BJ (cell line): ENCODE measurements at regions not wholly inside any gene's neighbourhood (a gene's known extent, or its start where the extent isn't known, plus 50 kb on each side); places are given as distances from the start of the nearest gene placed in this dataset.

Experiments used
- CTCF ChIA-PET: fragments of 350-600 bp; formaldehyde crosslinking; extraction: SDS; loops from one replicate; lab custom pipeline; 2021; ENCODE audit warnings: antibody characterized with exemption, inconsistent platforms; lab: Yijun Ruan, JAX
- POLR2A ChIA-PET: fragments of 300-600 bp; sonication (Branson Sonifier 250); formaldehyde crosslinking; extraction: SDS; loops from one replicate; lab custom pipeline; 2021; ENCODE audit warnings: antibody characterized with exemption; lab: Charles Lee
- DNase-seq: peaks from one replicate; pipeline ENCODE4 v3.0.0-alpha.2; 2011; ENCODE audit warnings: low read depth
- H3K27me3 ChIP-seq: 2 replicates; pipeline ENCODE4 v1.6.0; 2011; ENCODE audit warnings: low read length; ENCODE audit not compliant: control insufficient read depth, insufficient read depth
- H3K36me3 ChIP-seq: 2 replicates; pipeline ENCODE4 v1.5.1; 2011; ENCODE audit warnings: low read length; ENCODE audit not compliant: control insufficient read depth, insufficient read depth
- H3K4me3 ChIP-seq: 2 replicates; pipeline ENCODE4 v1.5.1; 2011; ENCODE audit warnings: low read depth, mild to moderate bottlenecking, control low read depth, low read length
- TF ChIP-seq, protein P1 (sequence below): IDR thresholded peaks from 2 replicates; pipeline ENCODE4 v1.5.1; 2011; ENCODE audit warnings: low read depth, mild to moderate bottlenecking, control low read depth, inconsistent platforms, low read length, moderate library complexity; ENCODE audit not compliant: insufficient read depth

GRCh38 chr17:52938623-52939230 lies 780.2 kb upstream of the CA10 start:
- DNase-seq: no peak
- Histone ChIP-seq H3K27me3 (no peaks in the 10 kb centered on the region), H3K4me3 (no peak overlapping the region), H3K36me3 (no peaks in the 10 kb centered on the region)
- CTCF ChIA-PET: interaction anchor here (0.7 kb wide), 1 partner anchor 33 kb away, joined by 3 read pairs; no protein-coding TSS in a partner anchor
- POLR2A ChIA-PET: no interaction called here
- TF ChIP-seq, protein P1, sequence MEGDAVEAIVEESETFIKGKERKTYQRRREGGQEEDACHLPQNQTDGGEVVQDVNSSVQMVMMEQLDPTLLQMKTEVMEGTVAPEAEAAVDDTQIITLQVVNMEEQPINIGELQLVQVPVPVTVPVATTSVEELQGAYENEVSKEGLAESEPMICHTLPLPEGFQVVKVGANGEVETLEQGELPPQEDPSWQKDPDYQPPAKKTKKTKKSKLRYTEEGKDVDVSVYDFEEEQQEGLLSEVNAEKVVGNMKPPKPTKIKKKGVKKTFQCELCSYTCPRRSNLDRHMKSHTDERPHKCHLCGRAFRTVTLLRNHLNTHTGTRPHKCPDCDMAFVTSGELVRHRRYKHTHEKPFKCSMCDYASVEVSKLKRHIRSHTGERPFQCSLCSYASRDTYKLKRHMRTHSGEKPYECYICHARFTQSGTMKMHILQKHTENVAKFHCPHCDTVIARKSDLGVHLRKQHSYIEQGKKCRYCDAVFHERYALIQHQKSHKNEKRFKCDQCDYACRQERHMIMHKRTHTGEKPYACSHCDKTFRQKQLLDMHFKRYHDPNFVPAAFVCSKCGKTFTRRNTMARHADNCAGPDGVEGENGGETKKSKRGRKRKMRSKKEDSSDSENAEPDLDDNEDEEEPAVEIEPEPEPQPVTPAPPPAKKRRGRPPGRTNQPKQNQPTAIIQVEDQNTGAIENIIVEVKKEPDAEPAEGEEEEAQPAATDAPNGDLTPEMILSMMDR: no peak

- Histone ChIP-seq H3K4me3 (no peak overlapping the region), H3K36me3 (no peaks in the 10 kb centered on the region), H3K27me3 (no peaks in the 10 kb centered on the region)
- TF ChIP-seq, protein P1: no peak
- POLR2A ChIA-PET: no interaction called here
- CTCF ChIA-PET: no interaction called here
- DNase-seq: no peak
Measured at GRCh38 chr17:52930581-52930980, 772.1 kb upstream of the CA10 start.

GRCh38 chr17:52930145-52930544 lies 771.6 kb upstream of the CA10 start:
- ChIA-PET POLR2A (no interaction called here), CTCF (no interaction called here)
- DNase-seq: no peak

DNA sequence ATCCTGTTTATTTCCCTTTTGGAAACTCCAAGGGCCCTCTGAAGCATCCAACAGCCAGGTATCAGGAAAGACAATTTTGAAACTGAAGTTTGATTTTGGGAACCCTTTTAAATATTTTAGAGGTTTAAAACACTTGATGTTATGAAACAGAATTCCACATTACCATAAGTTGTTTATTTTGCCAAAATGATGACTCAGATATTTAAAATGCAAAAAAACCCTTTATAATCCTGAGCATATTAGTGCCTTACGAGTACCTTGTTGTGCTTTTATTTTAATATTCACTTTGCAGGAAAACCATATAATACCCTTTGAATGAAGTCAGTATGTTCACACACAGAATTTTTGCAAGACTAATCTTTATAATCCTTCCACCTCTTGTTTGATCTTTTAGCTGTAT lies 765.1 kb upstream of the CA10 start:
- TF ChIP-seq, protein P1: no peak
- no peaks in the 10 kb centered on the region for H3K36me3 ChIP-seq
- CTCF ChIA-PET: interaction anchor here (0.6 kb wide), 1 partner anchor 961 kb away, joined by 3 read pairs; no protein-coding TSS in a partner anchor
- no peak overlapping the region for H3K4me3 ChIP-seq
- no peak for DNase-seq
- H3K27me3 ChIP-seq: no peaks in the 10 kb centered on the region
- POLR2A ChIA-PET: no interaction called here

More at GRCh38 chr17:52930145-52930544, 771.6 kb upstream of the CA10 start:
- H3K27me3 ChIP-seq: no peaks in the 10 kb centered on the region
- no peaks in the 10 kb centered on the region for H3K36me3 ChIP-seq
- TF ChIP-seq, protein P1: no peak
- H3K4me3 ChIP-seq: no peak overlapping the region

- no peak overlapping the region for H3K4me3 ChIP-seq
- TF ChIP-seq, protein P1: no peak
- CTCF ChIA-PET: no interaction called here
Measured at GRCh38 chr17:52899235-52899634, 740.7 kb upstream of the CA10 start.

More at GRCh38 chr17:52899235-52899634, 740.7 kb upstream of the CA10 start:
- DNase-seq: no peak
- Histone ChIP-seq H3K27me3 (no peaks in the 10 kb centered on the region), H3K36me3 (no peaks in the 10 kb centered on the region)
- POLR2A ChIA-PET: no interaction called here
